NCI-H146 (cell line): ENCODE measurements at regions not wholly inside any gene's neighbourhood (a gene's known extent, or its start where the extent isn't known, plus 50 kb on each side); places are given as distances from the start of the nearest gene placed in this dataset.
"Not testable (repeated sequence)": the region's sequence is repeated elsewhere in the genome, so short reads cannot be mapped to it uniquely, and the experiment has no call there.

Experiments used
- DNase-seq: peaks from one replicate; lab custom pipeline; 2025; lab: John Stamatoyannopoulos, UW

DNA sequence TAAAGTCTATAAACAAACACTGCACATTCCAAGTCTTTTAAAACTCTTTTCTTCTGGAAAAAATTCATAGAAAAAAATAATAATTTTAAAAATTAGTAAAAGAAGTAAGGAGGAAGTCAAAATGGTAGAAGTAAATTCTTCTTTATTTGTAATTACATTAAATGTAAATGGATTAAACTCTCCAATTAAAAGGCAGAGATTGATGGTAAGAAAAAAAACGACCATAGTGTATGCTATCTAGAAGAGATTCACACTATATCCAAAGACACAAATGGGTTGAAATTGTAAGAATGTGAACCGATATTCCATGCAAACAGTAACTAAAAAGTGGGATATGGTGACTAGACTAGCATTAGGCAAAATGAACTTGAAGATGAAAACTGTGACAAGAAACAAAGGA lies 1196.1 kb upstream of the CDH2 start:
- DNase-seq: no peak

DNA sequence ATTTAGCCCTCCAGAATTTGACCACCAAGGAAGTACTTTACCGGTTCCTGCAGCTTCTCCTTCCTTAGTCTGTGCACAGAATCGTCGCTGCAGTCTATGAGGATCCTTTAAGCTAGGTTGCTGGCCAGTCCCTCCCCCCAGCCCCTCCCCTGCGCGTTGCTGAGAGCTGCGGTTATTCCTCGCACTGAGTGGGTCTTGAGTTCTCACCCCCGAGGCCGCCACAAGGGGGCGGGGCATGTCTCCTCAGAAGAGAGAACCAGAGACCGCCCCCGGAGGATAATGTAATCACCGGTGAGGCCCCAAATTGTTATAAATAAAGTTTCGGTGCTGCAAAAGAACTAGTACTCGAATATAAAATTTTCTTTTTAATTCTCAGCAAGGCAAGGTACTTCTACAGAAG lies 1184.9 kb upstream of the CDH2 start:
- DNase-seq: no peak

DNA sequence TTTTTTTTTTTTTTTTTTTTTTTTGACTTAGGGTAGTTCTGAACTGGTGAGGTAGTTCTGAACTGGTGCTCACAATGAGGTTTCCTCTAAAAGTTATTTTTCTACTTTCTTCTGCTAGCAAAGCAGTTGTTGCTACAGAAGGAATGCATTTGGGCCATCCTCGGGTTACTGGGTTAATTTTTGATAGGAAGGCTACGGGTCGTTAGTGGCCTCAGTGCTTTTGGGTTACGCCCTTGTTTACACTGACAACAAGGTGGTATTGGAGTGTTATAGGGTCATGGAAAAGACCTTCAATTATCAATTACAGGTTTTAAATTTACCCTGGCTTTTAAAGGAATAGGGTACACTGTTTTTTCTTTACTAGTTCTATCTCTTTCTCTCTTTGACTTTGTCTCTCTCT lies 1183.7 kb upstream of the CDH2 start:
- DNase-seq: not testable (repeated sequence)

DNA sequence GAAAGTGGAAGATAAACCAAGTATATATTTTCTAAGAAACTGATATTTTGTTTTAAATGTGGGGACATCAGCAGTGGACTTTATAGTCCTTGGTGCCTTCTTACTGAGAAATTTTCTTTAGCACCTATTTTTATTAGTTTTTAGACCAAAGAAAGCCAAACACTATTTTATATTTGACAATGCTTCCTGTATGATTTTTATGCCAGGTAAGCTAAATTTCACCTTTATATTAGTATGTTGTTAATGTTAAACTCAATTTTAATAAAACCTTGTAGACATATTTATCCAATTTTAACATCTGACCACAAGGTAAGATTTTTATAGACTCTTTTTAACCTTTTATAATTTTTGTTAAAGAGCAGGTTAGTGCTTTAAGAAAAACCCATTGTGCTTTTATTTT lies 1182.3 kb upstream of the CDH2 start:
- not testable (repeated sequence) for DNase-seq

DNA sequence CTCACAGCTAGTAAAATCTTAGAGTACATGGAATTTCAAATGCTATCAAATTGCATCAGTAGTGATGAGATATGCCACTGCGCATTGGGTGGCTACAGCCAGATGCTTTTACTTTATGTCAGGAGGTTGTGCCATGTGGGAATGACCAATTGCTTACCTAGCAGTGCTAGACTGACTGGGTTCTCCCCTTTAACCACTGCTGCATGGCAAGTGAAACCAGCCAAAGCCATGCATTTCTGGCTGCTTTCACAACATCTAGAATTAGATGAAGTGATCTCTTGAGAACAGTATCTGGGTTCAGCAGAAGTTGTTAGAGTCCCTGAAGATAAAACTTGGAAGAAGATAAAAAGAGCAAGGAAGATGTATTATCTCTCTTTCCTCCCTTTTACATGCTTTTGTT lies 1174.2 kb upstream of the CDH2 start:
- DNase-seq: no peak

DNA sequence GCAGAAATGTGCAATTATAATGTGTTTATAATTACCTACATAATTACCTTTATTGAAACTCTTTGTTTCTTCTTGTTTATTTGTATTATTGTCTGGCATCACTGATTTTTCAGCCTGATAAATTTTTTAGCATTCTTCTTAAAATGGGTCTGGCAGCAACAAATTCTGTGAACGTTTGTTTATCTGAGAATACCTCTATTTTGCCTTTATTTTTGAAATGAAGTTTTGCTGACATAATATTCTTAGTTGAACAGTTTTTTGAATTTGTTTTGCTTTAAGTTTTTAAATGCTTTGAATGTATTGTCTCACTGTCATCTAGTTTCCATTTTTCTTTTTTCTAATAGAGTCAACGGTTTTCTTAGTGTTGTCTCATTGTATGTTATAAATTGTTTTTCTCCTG lies 1152.0 kb upstream of the CDH2 start:
- DNase-seq: no peak

DNA sequence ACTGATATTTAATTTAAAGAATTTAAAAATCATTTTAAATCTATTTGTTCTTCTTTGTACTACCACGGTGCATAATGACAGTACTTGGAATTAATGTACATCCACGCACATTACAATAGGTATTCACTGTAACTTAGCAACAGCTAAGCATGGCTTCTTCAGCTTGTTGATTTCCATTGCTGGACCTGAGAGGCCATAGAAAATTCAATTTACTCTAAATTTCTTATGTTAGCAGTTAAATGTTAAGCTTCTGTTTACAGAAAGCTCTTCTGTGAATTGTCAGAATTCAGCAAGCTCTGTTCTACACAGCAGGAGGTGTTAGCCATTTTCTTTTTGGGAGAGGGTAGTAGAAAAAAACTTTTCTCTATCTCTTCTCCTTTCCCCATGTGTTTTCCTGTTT lies 1149.3 kb upstream of the CDH2 start:
- peak; percentile 90 for DNase-seq

DNA sequence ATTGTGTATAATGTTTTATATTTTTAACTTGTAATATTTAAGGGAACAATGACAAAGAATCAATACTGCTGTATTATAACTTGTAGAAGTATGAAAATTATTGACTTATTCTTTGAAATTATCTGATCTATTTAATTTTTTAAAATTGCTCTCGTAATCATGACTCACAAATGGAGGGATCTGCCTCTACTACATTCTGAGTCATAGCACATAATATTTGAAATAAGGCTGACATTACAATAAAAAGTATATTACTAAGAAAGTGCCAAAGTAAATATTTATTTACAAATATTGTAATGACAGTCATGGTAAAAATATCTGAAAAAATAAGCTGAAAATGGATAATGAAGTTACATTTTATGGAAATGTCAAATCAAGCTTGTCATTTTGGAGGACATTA lies 1144.6 kb upstream of the CDH2 start:
- DNase-seq: no peak

DNA sequence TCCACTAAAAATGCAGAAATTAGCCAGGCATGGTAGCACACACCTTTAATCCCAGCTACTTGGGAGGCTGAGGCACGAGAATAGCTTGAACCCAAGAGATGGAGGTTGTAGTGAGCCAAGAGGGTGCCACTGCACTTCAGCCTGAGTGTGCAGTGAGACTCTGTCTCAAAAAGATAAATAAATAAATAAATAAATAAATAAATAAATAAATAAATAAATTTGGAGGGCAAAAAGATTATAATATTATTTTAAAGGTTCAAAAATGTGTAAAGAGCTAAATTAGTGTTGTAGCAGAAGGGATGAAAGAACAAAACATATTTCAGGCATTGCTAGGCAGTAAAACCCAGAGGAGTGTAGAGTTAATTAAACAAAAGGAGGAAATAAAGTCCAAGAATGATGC lies 1136.4 kb upstream of the CDH2 start:
- DNase-seq: no peak

DNA sequence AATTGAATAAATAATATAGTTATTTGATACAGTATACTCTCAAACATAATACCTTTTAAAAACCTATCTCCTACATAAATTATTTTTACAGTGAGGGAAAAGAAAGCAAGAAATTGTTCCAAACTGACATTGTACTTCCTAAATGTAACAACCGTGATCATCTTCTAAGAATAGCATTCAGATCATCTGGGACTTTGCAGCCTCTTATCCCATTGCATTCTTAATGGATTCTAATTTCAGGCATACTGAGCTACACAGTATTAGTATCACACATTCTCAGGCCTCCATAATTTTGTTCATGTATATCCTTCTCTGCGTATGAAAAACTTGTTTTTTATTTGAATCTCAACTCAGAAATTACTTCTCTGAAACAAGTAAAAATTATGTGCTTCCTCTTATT lies 1134.7 kb upstream of the CDH2 start:
- no peak for DNase-seq

DNA sequence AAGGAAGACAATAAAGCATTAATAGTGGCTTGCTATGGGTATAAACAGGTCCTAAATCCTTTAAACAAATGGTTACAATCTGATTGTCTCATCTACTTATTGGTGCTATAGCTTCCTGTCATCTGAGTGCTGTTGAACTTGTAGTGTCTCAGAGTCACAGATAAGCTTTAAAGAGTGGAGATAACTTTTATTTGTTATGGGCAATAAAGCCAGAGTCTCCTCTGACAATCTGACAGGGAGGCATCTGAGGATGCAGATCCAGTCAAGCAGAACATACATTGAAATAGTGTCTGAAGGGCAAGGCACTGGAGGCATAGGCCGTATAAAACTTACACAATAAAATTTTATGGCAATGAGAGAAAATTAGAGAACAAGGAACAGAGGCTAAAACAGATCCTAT lies 1132.4 kb upstream of the CDH2 start:
- DNase-seq: peak; percentile 11

DNA sequence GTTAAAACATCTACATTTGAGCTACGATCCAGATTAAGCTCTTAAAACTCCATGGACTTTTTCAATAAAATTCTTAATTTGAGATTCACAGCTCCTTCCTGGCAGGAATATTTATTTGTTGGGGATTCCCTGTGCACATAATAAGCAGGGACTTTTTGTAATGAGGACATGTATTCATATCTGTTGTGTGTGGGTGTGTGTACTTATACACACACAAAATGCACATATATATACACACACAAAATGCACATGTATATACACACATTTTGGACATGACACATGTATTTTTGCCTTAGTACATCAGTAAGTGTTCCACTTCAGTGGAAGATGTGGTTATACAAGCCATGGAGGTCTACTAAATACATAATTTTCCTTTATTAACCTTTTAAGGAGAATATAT lies 1131.1 kb upstream of the CDH2 start:
- no peak for DNase-seq

DNA sequence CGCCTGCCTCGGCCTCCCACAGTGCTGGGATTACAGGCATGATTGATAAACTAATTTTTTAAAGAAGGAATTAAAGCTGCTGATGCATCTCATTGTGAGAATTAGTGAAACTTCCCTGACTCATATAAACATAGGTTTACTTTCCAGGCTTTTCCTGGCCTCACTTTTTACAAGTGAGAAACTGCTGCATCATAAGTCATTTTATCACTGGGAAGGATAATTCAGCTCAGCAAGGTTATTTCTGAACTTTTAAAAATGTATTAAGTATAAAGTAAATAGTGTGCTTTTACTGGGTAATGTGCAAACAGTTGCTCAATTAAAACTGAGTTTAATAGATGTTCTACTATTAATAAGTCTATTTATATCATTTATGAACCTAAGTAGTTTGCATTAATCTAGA lies 1130.3 kb upstream of the CDH2 start:
- DNase-seq: no peak

DNA sequence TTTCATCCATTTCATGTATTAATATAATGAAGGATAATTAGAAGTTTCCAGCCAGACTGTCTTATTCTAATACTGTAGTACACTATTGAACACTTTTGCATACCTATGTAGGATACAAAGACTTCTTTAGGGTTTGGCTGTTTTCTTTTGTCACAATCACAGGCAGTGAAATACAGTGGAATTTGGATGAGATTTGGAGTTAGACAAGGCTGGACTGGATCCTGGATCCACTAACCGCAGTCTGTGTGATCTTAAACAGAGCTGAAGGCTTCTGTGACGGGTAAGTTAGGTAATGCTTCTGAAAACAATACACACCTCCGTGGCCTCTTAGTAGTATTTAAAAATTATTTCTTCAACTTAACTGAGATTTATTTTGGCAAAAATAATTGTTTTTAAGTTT lies 1128.6 kb upstream of the CDH2 start:
- no peak for DNase-seq

DNA sequence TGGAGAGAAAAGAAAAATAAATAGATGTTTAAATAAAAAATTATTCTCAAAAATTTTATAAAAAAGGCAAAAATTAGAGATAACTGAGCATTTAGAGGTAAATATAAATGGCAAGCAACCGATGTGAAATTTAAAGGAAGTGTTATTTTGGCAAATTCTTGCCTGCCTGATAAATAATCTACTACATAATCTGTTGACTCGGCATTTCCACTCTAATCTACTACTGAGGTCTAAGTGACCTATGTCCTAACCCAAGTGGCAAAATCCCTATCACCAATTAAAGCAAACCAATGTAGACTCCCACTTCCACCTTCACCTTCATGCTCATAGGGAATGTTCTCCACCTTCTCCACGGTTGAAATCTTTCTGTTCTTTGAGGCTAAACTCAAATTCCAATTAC lies 1124.1 kb upstream of the CDH2 start:
- no peak for DNase-seq

DNA sequence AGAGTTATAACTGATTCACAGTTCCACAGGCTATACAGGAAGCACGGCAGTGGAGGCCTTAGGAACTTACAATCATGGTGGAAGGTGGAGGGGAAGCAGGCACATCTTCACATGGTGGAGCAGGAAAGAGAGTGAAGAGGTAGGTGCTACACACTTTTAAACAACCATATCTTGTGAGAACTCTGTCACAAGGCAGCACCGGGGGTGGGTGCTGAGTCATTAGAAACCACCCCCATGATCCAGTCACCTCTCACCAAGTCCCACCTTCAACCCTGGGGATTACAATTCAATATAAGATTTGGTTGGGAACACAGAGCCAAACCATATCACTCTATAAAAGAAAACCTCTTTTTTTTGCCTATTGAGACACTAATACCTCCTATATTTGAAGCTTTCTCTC lies 1108.5 kb upstream of the CDH2 start:
- DNase-seq: no peak

DNA sequence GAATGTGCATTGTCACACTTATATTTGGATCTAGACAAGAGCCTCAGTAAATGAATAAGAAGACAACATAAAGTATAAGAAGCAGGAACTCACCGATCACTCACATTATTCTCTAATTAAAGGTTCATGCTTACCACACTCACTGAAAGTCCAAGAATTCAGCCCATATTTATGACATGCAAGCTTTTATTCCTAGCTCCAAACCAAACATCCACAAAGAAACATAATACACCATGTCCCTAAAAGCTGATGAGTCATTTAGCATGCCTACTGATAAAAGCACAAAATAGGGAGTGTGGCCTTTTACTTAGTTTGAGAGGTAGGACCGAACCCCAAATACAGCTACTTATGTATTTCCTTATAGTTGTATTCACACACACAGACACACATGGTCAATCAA lies 1094.6 kb upstream of the CDH2 start:
- no peak for DNase-seq

DNA sequence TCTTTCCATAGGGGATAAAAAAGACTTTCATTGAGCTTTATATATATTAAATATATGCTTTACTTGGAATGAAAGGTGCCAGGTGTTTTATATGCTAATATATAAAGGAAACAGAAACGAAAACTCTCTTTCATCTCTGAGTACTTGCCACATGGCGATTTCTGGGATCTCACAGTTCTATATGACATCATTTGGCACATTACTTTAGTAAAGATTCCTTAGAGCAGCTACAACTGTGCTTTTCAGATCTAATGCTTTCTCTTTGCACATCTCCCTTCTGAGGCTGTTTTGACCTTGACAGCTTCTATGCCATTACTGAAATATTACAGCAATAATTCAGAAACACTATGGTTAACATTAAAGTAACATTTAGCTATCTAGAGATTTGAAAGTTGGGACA lies 1082.9 kb upstream of the CDH2 start:
- DNase-seq: no peak

DNA sequence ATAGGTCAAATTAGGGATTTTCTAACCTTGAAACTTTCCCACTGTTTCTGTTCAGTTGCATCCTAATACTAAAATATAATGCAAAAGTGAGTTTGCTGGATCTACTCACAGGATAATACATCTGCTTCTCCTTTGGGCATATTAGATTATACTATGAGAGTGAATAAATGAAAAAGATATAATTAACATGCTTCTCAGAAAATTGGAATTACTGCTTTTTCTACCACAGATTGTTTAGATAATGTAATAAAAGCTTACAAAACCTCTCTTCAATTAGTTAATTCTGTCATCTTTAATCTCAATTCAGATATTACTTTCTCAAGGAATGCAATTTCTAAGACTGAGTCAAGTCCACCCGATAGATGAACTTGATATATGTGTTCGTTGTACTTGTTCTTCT lies 1077.2 kb upstream of the CDH2 start:
- DNase-seq: no peak

DNA sequence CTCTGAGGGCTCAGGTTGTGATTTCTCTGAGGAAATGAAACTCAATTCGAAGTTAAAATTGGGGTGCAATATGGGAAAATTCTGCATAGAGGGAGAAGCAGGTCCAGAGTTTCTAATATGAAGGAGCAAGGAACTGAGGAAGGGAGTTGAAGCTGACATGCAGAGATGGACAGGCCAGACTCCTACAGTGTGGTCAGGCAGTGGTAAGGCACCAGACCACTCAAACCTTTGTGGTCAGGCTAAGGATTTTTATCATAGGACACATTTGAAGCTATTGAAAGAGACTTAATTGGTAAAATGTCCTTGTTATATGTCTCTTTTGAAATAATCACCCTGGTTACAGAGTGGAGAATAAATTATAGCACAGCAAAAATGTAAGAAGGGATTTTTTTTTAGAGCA lies 1074.8 kb upstream of the CDH2 start:
- no peak for DNase-seq

DNA sequence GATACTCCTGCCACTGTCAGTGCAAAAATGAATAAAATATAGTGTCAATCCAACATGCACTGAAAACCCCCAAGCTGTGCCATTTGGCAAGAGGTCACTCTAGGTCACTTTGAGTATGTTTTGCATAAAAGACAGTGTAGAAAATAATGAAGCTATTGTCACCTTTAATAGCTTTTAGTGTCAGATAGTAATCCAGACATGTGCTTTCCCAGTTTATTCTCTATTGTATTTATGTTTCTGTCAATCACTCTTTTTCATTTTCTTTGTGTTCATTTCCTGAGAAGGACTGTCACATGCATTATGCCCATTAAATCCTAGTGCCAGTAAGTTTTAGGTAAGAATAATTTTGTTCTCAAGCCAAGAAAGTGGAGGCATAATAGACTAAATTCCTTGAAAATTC lies 1073.9 kb upstream of the CDH2 start:
- peak; percentile 63 for DNase-seq

DNA sequence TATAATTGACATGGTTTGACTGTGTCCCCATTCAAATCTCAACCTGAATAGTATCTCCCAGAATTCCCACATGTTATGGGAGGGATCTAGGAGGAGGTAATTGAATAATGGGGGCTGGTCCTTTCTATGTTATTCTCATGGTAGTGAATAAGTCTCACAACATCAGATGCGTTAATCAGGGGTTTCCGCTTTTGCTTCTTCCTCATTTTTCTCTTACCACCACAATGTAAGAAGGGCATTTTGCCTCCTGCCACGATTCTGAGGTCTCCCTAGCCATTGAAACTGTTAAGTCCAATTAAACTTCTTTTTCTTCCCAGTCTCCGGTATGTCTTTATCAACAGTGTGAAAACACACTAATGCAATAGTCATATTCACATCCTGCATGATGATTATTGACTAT lies 1073.3 kb upstream of the CDH2 start:
- no peak for DNase-seq

DNA sequence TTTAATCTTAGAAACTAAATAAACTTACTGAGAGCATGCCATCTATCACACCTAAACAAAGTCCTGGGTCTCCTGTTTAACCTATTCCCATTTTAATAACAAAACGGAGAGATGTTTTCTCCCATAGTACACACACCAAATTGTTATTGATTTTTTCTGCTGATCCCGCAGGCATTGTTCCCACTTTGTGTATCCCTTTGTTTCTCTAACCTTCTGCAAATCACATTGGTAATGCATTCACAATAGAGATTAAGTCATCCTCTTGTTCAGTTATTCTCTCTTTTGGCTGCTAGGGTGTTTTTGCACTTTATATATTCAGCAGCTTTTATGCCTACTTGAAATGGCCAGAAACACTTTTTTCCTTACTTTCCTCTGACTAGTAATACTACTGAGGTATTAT lies 1071.9 kb upstream of the CDH2 start:
- peak; percentile 95 for DNase-seq

DNA sequence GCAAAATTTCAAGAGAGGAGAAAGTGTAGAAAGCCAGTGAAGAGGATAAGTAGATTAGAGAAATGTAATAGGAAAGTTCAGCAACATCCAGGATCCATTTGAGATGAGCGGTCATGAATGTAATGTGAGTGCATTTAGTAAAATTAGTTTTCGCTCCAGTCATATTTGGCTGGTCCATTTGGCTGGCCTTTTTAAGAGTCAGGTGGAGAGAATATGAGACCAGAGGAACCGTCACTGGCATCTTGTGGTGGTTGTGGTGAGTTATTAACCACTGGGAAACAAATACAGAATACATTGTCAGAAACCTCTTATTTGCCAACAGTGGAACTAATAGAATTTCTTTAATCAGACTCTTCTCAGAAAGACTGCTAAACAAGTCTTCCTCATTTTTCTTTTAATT lies 1064.3 kb upstream of the CDH2 start:
- no peak for DNase-seq

DNA sequence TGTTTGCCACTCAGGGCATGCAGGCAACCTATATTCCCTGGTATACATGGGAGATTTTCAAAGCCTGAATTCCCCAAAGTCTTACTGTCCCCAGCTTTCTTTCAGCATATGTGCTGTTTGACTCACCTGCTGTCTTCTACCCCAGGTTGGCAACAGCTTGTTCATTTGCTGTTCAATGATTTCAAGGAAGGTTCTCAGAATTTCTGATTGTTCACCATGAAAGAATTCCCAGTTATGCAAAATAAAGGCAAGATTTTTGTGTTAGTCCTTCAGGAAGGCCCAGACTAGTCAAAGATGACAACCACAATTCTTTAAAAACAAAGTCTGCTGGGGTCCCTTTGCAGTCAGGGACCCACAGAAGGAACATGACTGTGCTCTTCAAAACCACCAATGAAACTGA lies 1057.8 kb upstream of the CDH2 start:
- no peak for DNase-seq
